T-helper 2 cell treated with Interferon-gamma antibody and Interleukin-4, amounts not matched to agents 100 ng/mL and 5 ng/mL, for 36 hours (primary cell): ENCODE measurements at regions not wholly inside any gene's neighbourhood (a gene's known extent, or its start where the extent isn't known, plus 50 kb on each side); places are given as distances from the start of the nearest gene placed in this dataset.

Experiments used
- intact Hi-C: fragments of 100-400 bp; cut with micrococcal nuclease; formaldehyde crosslinking; loops from one replicate; pipeline ENCODE4 v1.15.1; 2023

DNA sequence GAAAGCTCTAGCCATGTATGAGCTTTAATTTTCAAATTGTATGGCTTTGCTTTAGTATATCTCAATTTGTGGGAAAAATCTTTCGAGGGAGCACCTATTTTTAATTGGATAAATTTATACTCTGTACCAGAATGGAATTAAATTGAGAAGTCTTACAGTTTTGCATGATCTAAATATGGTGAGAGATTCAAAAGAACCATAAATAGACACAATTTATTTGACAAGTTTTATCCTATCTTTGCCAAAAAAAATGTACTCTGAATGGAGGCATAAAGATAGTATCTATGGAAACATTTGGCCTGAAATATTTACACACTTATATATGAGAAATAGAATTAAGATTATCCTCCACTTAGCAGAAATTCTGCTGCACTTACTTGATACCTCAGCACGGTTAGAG, 238.4 kb downstream of the NDUFA10 start:
- intact Hi-C loops, result no loop called here

- intact Hi-C loops, result no loop called here
Observed at GRCh38 chr2:239781454-239781853, 243.7 kb downstream of the NDUFA10 start.

- intact Hi-C loops, result no loop called here
Observed at GRCh38 chr2:239780236-239780994, 244.7 kb downstream of the NDUFA10 start.

DNA sequence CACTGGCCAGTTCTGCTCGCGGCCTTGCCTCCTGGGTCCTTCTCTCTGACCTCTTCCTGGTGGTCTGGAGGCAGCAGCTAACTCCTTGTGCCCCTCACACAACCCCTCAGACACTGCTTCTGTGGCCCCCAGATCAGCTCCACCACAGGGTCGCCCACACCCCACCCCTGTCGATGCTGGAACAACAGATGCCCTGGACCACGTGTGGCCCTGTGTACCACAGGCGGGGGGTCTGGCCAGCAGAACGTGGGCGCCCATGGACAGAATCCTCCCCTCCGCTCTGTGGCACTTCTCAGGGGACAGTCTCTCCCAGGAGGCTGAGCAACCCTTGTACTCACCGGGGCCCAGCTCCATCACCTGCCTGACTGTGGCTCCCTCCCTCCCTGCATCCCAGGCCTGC, 245.6 kb downstream of the NDUFA10 start:
- intact Hi-C loops, result no loop called here

GRCh38 chr2:239778861-239779558, 246.1 kb downstream of the NDUFA10 start:
- intact Hi-C loops, result no loop called here

DNA sequence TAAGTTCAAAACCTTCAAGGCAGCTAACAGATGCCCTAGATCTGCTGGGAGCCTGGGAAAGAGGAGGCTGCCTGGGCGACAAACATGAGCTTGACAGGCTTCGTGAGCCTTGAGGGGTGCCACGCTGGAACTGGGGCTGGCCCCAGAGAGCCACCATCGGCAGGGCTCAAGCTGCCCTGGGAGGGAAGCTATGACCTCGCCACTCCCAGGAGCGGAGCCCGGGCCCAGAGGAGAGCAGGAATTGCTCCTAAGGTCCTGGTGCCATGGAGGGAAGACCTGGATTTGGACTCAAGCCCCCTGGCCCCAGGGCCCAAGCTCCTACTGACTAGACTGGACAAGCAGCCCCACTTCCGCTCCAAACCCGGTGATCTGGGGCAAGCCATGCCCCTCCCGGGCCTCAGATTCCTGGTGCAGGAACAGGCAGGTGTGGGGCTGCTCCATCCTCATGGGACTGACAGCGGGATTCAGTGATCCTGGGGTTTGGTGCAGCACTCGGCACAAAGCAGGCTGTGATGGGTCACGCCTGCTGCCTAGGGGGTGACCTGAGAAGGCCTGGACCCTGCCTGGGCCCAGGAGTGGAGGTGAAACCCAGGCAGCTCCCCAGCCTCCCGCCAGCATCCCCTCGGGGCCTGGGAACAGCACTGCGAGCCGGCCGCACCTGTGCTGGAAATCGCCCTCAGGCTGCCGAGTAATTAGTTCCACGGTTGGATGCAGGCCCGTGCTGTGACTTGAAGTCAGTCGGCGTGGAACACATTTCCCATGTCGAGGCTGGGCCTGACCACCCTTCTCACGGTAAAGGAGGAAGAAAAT, 246.9 kb downstream of the NDUFA10 start:
- intact Hi-C loops, result no loop called here

- intact Hi-C loops, result no loop called here
Observed at GRCh38 chr2:239777219-239777618, 247.9 kb downstream of the NDUFA10 start.

DNA sequence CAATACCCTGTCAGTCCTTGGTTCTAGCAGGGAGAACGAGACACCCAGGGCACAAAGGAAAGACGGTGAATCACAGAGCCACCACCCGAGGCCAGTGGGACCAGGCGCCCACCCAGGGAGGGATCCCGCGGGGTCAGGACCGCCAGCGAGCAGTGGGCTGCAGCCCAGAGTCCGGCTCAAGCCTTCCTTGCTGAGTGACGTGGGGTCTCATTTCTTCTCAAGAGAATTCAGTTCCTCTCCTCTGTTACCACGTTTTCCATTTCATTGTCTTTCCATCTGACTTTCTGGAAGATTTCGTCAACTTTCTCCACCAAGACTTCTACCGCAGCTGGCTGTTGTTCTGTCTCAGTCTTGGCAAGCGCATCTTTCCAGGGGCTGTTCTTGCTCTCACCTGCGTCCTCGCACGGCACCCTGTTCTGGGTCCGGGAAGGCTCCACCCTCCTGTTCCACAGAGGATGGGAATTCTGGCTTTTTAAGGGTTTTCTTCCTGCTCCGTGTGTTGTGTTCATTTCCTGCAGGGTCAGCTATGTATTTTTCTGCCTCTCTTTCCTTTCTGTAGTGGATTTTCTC, 248.6 kb downstream of the NDUFA10 start:
- intact Hi-C loops, result no loop called here

DNA sequence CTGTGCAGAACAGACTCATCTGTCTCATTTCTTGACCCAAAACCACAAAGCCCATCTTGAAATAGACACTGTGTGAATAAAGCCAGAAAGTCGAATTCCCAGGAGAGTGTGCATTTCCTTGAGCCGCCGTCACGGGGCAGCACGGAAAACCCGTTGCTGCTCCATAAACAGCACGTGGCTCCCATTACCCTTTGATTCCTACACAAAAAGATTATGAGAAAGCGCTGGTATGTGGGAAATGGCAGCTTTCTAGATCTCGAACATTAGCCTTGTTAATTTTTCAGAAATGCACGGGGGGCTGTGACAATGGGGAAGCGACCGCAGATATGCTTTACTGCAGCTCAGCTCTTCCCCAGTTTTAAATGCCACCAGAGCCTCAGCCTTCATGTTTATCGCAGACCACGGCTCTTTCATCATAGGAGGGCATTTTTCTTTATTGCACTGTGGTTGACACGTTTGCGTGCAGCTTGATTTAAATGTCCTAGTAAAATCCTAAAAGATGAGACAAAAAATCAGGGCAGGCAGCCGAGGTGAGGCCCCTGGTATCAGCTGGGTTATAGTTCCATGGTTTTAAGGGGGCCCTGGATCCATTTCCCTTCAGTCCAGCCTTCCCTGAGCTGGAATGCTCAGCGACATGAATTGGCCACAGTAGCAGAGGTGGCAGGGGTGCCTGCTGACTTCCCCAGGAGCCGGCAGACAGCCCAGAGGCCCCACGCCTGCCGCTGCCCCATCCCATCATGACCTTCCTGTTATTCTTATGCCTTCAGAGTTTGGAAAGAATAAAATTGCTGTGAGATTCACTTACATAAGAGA, 249.3 kb downstream of the NDUFA10 start:
- intact Hi-C loops, result no loop called here

GRCh38 chr2:239774933-239775622, 250.1 kb downstream of the NDUFA10 start:
- intact Hi-C loops, result no loop called here

- intact Hi-C loops, result no loop called here
Observed at GRCh38 chr2:239774142-239774462, 251.0 kb downstream of the NDUFA10 start.

GRCh38 chr2:239773228-239774141, 251.7 kb downstream of the NDUFA10 start:
- intact Hi-C loops, result no loop called here

DNA sequence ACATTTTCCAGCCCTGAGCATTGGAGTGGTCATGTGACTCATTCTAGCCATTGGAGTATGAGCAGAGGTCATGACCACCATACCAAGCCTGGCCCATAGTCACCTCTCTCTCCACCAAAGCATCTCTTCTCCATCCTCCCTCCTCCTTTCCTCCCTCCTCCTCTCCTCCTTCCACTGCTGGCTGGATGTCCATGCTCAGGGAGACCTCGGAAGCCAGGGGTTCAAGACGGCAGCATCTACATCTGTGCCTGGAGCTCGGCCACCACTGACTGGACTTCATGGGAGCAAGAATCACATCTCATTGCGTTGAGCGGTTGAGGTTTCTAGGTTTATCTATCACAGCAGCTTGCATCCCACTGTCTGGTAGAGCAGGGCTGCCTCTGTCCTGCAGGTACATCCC, 252.4 kb downstream of the NDUFA10 start:
- intact Hi-C loops, result no loop called here

- intact Hi-C loops, result no loop called here
Observed at GRCh38 chr2:239770246-239770639, 254.9 kb downstream of the NDUFA10 start.

DNA sequence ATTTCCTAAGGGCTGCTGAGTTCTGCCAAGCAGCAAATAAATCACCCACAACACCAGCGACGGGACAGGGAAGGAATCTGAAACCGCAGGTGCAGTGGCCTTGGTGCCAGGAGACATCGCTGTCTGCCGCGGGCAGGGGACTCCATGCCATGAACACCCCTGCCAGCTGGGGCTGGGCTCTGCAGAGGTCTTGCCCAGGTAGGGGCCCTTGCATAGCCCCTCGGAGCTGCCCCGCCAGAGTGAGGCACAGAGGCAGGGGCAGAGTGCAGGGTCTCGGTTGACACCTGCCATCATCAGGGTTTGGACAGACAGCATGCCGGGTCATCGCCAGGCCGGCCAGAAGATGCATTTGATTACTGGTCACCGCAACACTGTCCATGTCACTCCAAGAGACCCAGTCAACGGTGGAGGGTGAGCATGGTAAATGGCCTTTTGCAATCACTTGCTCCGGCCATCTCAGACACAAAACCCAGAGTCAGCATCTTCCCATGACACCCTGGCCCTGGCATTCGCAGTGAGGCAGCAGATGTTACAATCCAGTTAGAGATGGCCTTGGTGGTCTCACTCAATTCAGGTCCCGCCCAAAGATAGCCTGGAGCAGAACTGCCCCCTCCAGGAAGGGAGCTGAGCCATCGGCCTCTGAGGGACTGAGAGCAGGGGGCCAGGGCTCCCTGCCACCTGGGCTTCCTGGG, 255.4 kb downstream of the NDUFA10 start:
- intact Hi-C loops, result no loop called here

GRCh38 chr2:239768907-239769553, 256.1 kb downstream of the NDUFA10 start:
- intact Hi-C loops, result no loop called here

DNA sequence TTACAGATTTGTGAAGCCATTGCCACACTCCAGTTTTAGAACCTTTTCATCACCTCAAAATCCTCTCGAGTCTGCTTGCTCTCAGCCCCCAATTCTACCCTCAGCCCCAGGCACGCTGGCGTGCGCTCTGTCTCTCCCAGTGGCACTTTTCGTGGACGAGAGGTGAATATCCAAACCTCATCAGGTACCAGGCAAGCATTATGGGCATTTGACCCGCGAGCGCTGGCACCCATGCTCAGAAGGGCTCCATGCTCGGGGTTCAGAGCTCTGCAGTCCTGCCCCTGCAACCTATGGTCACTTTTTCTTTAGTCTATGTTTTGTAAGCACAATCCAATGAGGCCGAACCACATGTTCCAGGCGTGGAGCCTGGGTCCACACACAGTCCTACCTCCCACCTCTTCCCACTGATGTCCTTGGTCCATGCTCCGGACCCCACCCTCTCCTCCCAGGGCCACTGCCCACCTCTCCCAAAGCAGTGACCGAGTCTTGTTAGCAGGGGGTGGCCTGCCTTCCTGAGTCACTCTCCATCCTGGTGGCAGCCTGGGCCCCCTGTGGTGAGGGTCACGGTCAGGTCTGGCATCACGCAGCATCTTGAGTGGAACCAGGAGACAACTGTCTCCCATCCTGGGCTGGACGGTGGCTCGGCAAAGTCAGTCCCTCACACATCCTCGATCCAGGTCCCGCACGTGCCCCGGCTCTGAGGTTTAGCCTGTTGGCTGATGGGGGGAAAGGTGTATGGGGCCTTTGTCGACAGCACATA, 256.9 kb downstream of the NDUFA10 start:
- intact Hi-C loops, result no loop called here
